Left ventricle myocardium superior (tissue), 1 donor: ENCODE measurements at regions not wholly inside any gene's neighbourhood (a gene's known extent, or its start where the extent isn't known, plus 50 kb on each side); places are given as distances from the start of the nearest gene placed in this dataset.

Experiments
- ATAC-seq: fragments of 200-7000 bp; cut with Tn5 transposase; one replicate; pipeline ENCODE4 v1.9.1; 2020; ENCODE audit warnings: mild to moderate bottlenecking, moderate library complexity
- DNase-seq: peaks from one replicate; pipeline ENCODE4 v3.0.0-alpha.2; 2020
- intact Hi-C: fragments of 100-400 bp; cut with micrococcal nuclease; formaldehyde crosslinking; loops from one replicate; pipeline ENCODE4 v1.11.0; 2022
- donor health status: DM: no; HTN: yes; CAD: no; lungs with severe emphysema.

DNA sequence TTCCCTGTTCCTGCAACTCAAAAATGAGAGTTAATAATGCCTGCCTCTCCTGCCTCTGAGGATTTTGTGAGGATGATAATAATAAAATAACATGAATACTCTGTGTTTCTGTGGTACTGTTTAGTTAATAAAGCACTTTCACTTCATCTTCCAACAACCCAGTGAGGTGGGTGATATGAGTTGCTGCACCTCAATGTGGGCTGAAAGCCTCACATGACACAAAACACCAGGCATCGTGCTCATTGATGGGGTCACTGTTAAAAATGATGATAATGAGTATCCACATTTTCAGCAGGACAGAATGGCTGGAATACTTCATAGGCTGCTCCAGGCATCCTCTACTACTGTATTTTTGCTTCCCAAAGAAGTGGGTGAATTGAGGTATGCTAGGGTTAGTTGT lies 222.8 kb upstream of the NRP1 start:
- ATAC-seq (no peak), DNase-seq (no peak)
- intact Hi-C loops, result no loop called here

DNA sequence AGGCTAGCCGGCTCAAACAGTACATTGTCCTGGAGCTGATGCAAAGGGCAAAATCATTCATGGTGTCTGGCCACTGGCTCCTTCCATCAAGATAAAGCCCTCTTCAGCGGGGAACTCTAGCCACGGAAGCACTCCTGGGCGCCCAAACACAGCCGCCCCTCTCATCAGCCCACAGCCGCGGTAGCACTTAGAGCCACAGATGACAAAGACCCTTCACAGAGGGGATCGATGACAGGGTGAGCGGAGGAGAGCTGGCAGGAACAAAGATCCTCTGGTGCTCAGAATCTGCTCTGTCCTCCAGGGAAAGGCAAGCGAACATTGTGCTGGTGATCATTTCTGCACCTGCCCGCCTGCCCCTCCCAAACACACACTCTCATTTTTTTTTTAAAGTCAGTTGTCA lies 222.2 kb upstream of the NRP1 start:
- no peak for DNase-seq
- ATAC-seq, result no peak
- intact Hi-C loops, result no loop called here

DNA sequence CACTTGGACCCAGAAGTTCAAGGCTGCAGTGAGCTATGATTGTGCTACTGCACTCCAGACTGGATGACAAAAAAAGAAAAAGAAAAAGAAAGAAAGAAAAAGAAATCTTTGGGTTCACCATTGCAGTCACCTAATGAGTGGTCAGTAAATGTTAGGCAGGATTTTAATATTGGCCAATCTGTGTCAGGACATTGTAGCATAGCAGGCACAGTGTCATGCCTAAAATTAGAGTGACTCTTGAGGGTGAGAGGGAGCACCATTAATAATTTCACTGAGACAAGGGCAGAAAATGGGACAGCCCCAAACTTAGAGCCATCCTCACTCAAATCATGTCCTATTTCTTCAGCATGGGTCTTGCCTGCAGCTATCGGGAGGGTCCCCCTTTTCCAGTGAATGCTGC lies 221.6 kb upstream of the NRP1 start:
- peak; percentile 62 for ATAC-seq
- intact Hi-C loops, result no loop called here

DNA sequence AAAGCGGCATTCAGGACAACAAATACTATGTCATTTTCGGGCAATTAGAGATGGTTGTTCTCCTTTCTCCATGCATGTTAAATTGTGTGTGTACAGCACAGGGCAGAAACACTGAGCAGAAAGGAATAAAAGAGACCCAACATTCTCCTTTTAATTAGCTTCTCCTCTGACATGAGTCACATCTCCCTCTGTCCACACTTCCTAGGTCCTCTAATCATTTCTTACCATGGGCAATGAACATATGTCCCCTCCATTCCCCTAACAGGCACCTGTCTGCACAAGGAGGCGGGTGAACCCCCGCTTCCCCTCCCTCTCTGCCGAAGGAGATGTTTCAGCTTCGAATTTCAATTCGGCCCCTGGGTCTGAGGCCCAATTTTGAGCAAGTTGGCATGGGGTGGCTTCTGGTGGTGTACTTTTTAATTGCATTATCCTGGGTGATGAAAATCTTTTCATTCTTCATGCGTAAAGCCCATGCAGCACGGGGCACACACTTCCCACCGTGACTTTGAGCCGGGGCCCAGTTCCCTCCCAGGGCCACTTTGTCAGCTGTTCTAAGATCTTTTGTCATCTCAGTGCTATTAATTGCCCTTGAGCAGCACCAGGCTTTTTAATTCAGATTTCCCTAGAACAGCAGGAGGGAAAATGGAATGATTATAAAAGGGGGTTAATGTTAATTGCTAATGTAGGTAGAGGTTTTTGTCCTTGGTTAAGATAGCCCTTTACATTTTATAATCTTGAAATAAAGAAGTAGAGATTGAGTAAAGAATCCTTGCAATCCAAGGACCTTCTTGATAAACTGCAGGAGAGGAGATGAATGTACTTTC lies 219.5 kb upstream of the NRP1 start:
- intact Hi-C loops, result no loop called here
- ATAC-seq (no peak), DNase-seq (no peak)

More for the DNA sequence above, 221.6 kb upstream of the NRP1 start:
- no peak for DNase-seq

DNA sequence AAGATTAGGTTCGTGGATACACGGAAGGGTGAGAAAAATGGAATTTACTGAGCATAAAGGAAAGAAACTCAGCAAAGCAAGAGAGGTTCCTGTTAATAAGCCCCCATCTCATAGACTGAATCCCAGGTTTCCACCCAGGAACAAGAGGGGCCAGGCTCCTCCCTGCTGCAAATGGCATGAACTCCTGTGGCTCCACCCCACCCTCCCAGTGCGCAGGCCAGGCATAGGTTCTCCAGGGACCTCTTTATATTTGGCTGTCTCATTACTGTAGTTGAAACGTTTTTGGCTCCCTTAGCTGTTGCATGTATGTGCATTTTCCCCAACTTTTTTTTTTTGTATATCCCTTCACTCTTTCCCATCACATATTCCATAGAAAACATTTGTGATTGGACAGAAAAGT lies 217.8 kb upstream of the NRP1 start:
- ATAC-seq (no peak), DNase-seq (no peak)
- intact Hi-C loops, result no loop called here

DNA sequence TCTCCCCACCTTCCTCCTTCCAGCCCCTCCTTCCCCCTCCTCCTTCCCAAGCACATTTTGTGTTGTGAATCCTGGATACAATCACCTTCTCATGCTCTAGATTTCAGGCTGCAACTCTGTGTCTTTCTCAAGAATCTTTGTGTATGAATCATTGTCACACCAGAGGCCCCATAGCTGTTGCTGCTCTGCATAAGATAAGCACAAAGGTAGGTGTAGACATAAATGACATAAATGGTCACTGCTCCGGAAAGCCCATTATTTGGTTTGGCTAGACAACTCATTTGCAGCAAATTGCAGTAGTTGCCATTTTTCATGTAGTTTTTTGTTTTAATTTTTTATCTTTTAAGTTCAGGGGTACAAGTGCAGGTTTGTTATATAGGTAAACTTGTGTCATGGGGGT lies 216.3 kb upstream of the NRP1 start:
- intact Hi-C loops, result no loop called here
- no peak for DNase-seq
- ATAC-seq, result no peak

DNA sequence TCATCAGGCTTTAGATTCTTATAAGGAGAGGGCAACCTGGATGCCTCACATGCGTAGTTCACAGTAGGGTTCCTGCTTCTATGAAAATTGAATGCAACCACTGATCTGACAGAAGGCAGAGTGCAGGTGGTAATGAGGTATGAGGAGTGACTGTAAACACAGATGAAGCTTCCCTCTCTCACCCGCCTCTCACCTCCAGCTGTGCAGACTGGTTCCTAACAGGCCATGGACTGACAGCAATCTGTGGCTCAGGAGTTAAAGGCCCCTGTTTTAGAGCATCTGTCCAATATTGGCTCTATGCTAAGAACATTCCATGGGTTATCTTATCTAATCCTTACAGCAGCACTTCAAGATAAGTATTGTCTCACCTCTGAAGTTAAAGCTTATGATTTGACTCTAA lies 213.5 kb upstream of the NRP1 start:
- intact Hi-C loops, result no loop called here
- DNase-seq, result no peak
- ATAC-seq, result no peak

DNA sequence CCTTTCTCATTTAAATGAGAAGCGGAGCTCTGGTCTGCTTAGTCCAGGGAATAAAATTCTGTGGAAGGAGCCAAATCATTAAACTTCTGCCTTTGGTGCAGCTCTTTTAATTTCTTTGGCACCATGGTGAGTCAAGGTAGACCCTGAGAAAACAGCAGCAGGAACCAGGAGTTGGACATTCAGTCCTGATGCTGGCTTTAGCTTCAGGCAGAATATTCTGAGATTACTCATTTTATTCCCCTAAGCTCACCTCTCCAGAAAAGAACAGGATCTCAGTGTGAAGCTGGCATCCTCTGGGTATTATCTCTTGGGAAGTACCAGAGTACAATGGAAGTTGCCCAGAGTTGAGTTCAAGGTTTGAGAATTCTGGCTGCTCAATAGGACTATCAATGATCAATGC lies 211.6 kb upstream of the NRP1 start:
- intact Hi-C loops, result no loop called here
- DNase-seq, result no peak
- ATAC-seq, result no peak

DNA sequence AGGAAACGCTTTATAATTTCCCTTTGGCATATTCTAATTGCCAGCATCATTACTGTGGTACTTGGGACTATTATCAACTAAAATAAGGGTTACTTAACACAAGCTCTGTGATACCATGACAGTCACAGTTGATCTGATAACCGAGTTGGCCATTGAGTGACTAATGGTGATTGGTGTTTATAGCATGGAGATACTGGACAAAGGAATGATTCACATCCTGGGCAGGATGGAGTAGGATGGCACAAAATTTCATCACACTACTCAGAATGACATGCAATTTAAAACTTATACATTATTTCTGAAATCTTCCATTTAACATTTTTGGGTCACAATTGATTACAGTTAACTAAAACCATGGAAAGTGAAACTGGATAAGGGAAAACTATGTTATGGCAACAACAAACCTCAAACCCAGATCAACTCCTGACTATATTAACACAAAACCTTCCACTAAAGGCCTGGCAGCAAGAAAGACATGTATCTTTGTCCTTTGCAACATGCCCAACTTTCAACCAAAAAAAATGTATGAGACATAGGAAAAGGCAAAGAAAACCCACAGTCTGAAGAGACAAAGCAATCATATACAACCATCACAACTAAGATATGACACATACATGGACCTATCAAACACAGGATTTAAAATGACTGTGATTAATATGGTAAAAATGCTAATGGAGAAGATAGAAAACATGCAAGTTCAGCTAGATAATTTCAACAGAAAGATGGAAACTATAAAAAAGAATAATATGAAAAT lies 208.5 kb upstream of the NRP1 start:
- ATAC-seq (no peak), DNase-seq (no peak)
- intact Hi-C loops, result no loop called here

DNA sequence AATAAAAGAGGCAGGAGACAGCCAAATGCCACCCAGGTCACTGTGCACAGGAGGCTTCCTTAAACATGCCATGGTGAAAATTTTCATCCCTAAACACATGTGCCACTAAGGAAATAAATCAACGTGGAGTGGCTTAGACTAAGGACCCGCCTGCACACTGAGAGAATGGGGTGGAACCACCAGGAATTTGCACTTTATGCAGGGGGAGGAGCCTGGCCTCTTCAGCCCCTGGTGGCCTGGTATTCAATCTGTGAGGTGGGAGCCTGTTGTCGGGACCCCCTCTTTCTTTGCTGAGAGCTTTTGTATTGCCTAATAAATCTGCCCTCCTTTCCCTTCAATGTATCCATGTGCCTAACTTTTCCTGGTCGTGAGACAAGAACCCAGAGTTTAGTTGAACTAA lies 204.6 kb upstream of the NRP1 start:
- ATAC-seq, result no peak
- intact Hi-C loops, result no loop called here

DNA sequence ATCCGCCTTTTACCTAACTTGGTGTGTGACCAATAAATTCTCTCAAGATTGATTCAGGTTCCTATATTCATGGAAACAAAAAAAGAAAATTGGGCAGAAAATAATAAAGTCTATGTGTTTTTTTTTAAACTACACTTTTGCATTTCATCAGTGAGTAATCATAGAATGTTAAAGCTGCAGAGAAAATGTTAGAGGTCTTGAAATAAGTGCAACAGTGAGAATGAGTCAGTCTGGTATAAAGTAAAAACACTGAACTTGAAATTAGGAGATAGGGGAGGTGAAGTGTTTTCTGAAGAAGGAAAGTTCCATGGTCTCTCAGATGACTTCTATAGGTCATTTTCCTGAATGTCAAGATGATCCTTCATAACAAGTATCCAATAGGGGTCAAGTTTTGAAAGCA lies 202.6 kb upstream of the NRP1 start:
- DNase-seq (no peak), ATAC-seq (no peak)
- intact Hi-C loops, result no loop called here

More for the DNA sequence above, 204.6 kb upstream of the NRP1 start:
- DNase-seq, result no peak

DNA sequence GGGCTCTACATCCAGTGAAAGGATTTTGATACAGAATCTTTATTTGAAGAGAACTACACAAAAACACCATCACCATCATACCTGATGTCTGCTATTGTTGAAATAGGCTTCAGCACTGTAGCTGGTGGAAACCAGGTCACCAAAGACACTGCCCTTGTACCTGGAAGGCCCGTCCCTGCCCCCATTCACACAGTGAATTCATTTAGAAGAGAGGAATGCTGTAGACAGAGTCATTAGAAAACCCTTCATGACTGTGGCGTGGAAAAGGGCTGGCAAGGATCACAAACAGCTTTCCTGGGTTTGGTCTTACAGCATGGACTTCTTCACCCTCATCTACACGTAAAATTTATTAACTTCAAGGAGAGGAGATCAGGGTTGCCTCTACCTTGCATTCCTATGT lies 202.0 kb upstream of the NRP1 start:
- intact Hi-C loops, result no loop called here
- no peak for ATAC-seq

DNA sequence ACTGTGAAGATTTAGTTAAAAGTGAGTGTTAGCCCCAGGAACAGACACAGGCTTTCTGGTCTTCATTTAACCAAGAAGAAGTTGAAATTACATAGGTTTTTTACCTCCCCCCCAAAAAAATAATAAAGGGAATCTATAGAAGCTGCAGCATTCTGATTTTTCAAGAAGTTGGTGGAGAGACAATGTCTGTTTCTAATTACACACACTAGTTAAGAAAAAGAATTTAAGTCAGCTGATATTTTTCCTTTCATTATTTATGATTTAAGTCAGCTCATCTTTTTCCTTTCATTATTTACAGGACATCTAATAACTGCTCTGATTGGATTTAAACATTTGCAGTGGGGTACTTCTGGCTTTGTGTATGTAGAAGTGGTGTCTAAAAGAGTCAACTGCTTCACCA lies 201.4 kb upstream of the NRP1 start:
- DNase-seq (no peak), ATAC-seq (no peak)
- intact Hi-C loops, result no loop called here

More for the DNA sequence above, 202.0 kb upstream of the NRP1 start:
- no peak for DNase-seq

DNA sequence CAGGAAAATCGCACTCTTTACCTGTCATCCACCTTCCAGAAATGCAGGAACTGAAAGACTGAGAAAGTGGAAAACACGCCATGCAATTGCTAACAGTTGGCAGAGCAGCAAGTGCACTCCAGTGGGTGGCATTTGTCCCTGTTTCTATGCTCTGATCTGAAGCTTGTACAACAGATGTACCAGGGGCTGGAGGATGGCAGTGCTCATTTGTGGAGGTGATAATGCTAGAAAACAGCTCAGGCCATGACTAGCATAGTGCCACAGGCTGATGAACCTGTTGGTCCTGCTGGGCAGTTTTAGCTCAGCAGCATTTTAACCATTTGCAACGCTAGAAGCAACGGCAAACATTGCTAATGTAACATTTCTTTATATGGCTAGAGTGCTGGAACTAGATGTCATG lies 199.9 kb upstream of the NRP1 start:
- DNase-seq (no peak), ATAC-seq (peak; percentile 41)
- intact Hi-C loops, result no loop called here

DNA sequence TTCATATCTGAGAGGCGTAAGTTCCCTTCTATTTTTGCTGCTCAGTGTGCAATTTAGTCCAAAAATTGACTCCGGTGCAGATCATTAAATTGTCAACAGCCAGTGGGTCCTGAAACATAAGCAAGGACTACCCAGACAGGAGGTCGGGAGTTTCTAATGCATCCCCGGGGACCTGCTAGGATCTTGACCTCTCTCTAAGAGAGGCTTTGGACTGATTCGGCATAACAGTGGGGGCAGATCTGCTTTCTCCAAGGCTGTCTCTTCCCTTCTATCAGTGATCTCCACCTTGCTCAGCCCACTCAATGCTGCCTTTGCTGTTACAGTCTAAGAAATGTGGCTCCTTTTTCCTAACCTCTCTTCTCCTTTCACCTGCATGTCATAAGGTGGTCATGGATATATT lies 199.1 kb upstream of the NRP1 start:
- no peak for DNase-seq
- intact Hi-C loops, result no loop called here
- ATAC-seq, result no peak

DNA sequence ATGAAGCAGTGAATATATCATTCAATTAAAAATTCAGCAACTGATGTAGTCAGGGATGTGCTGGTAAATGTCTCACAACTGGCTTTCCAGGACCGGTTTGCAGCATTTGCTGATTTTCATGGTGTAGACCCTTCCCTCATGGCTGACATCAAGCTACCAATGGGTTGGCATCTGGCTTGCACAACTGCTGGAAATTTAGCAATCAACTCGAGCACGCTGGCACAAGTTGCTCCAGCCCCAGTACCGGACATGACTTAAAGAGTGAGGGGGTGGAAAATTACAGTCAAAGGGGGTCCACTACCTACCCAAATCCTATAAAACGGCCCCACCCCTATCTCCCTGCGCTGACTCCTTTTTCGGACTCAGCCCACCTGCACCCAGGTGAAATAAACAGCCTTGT lies 198.4 kb upstream of the NRP1 start:
- intact Hi-C loops, result no loop called here
- no peak for ATAC-seq

DNA sequence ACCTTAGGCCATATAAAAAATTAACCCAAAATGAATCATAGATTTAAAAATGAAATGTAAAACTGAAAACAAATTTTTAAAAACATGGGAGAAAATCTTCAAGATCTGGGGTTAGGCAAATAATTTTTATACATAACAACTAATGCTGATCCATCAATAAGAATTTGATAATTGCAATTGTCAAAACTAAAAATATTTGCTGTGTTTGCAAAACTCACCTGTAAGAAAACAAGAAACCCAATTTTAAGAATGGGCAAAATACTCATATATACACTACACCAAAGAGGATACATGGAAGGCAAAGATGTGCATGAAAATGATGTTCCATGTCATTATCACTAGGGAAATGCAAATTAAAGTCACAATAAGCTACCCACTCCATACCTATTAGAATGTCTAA lies 194.8 kb upstream of the NRP1 start:
- intact Hi-C loops, result no loop called here
- DNase-seq (no peak), ATAC-seq (no peak)

More for the DNA sequence above, 198.4 kb upstream of the NRP1 start:
- DNase-seq, result no peak

DNA sequence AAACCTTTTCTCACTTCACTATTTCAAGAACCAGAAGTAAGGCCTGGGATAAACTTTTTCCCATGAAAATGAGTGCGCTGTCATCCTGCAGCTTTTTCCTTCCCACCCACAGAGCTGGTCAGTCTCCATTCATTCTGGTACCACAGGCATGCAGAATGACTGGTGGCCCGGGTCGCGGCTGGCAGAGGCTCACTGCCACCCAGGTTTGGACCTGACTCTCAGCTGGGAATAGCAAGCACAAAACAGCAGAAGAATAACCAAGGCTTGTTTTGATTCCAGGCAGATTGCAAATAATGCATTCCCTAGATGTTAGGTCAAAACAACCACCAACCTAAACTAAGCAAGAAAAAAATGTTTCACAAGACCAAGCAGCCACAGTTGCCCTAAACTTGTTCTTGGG lies 190.5 kb upstream of the NRP1 start:
- intact Hi-C loops, result no loop called here
- no peak for ATAC-seq

DNA sequence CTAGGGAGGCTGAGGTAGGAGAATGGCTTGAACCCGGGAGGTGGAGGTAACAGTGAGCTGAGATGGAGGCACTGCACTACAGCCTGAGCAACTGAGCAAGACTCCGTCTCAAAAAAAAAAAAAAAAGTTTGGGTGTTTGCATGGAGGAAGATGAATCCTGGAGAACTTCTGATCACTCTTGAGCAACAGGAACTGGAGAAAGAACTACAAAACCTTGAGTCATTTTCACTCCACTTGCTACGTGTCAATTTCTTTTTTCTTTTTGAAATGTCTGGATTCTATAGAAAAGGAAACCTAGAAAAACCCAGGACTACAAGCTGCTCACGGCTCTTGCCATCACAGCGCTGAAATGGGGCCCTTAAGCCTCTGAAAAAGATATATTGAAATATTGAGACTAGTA lies 189.6 kb upstream of the NRP1 start:
- DNase-seq, result no peak
- no peak for ATAC-seq
- intact Hi-C loops, result no loop called here

More for the DNA sequence above, 190.5 kb upstream of the NRP1 start:
- DNase-seq, result no peak

DNA sequence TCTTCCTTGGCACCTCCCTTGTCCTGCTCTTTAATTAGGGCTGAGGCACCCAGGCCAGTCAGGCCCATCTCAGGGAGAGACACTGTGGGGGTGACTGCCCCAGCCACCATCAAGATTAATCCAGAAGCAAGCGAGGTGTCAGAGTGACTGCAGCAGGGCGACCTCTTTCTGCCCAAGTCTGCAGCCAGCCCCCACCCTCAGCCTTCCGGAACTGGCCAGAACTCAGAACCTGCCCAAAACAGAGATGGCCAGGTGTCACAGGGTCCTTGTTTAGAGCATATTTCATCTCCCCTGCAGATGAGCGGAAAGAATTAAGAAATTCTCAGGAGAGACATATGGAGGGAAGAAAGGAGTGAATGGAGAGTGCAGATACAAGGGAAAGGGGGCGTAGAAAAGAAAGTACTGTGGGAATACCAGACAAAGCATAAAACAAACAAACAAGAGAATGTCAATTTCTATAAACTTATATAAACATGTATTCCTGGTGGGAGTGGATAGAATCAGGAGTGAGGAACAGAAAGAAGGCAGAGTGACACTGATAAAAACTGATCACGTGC lies 188.8 kb upstream of the NRP1 start:
- ATAC-seq, result no peak
- DNase-seq, result no peak
- intact Hi-C loops, result no loop called here

DNA sequence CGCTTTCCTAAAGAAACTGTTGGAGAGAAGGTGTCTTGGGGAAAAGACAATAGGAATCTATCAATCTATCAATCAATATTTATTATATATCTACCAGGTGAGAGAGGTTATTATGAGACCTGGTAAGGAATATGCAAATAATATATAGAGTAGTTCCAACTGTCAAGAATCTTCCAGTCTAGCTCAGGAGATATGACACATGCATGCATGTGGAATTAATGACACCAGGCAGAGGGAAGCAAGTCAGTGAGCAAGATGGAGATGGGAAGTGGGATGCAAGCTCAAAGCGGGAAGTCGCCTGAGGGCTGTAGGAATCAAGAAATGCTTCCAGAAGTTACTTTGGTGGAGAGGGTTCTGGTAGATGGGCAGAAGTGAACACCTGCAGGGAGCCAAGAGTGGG lies 187.4 kb upstream of the NRP1 start:
- ATAC-seq (no peak), DNase-seq (no peak)
- intact Hi-C loops, result no loop called here
